A549 (cell line): ENCODE measurements at regions not wholly inside any gene's neighbourhood (a gene's known extent, or its start where the extent isn't known, plus 50 kb on each side); places are given as distances from the start of the nearest gene placed in this dataset.

Source experiments
- ATAC-seq, 2 experiments: fragments of 200-7000 bp in 1 of 2; fragments of >200 bp in 1 of 2; cut with Nextera tagmentation in 1 of 2; cut with Tn5 transposase in 1 of 2; 3 replicates each; pipeline versions ENCODE4 v1.8.0 to v1.9.1; 2018 to 2020; ENCODE audit warnings: mild to moderate bottlenecking in 1 of 2, moderate library complexity in 1 of 2
- CTCF ChIA-PET: fragments of 300-600 bp; sonication (Branson Sonifier 250); formaldehyde crosslinking; extraction: SDS; loops from one replicate; lab custom pipeline; 2021; ENCODE audit warnings: antibody characterized with exemption, inconsistent platforms; lab: Yijun Ruan, JAX
- POLR2A ChIA-PET: fragments of 350-600 bp; formaldehyde crosslinking; extraction: SDS; loops from one replicate; lab custom pipeline; 2021; ENCODE audit warnings: antibody characterized with exemption, inconsistent platforms; lab: Yijun Ruan, JAX
- DNase-seq, 2 experiments: peaks; one replicate each; pipeline versions ENCODE4 v3.0.0 to v3.0.0-alpha.2; 2011 to 2016; ENCODE audit warnings: low read depth in 1 of 2, low spot score in 1 of 2
- FAIRE-seq: peaks from 2 replicates; lab custom pipeline; 2011; peaks lifted over from hg19 to GRCh38; lab: Jason Lieb, UNC
- H3K27ac ChIP-seq, 2 experiments: fragments of >200 bp; sonication (Bioruptor Twin); formaldehyde crosslinking; 3 replicates each; pipeline ENCODE4 v1.5.1; 2016 to 2017
- H3K4me1 ChIP-seq: fragments of >200 bp; sonication (Bioruptor Twin); formaldehyde crosslinking; 3 replicates; pipeline ENCODE4 v1.6.1; 2016
- H3K4me2 ChIP-seq: fragments of >200 bp; sonication (Bioruptor Twin); formaldehyde crosslinking; 3 replicates; pipeline ENCODE4 v1.6.1; 2016
- H3K4me3 ChIP-seq: fragments of >200 bp; sonication (Bioruptor Twin); formaldehyde crosslinking; 3 replicates; pipeline ENCODE4 v1.5.1; 2016
- H3K9me3 ChIP-seq: fragments of >200 bp; sonication (Bioruptor Twin); formaldehyde crosslinking; 3 replicates; pipeline ENCODE4 v1.6.1; 2016
- CBX8 ChIP-seq: fragments of 200-600 bp; sonication (generic); IDR thresholded peaks from 2 replicates; pipeline ENCODE4 v1.6.1; 2016
- CHD4 ChIP-seq: fragments of 200-600 bp; sonication (generic); IDR thresholded peaks from 2 replicates; pipeline ENCODE4 v1.6.1; 2016; ENCODE audit warnings: antibody characterized with exemption, mild to moderate bottlenecking, borderline replicate concordance
- EHMT2 ChIP-seq: fragments of 200-600 bp; sonication (generic); IDR thresholded peaks from 2 replicates; pipeline ENCODE4 v1.6.1; 2016; ENCODE audit warnings: antibody characterized with exemption, low read depth, mild to moderate bottlenecking, moderate library complexity
- EP300 ChIP-seq, 2 experiments: fragments of >200 bp; sonication (Bioruptor Twin); formaldehyde crosslinking; IDR thresholded peaks; 2 replicates in 1 of 2; 3 replicates in 1 of 2; pipeline ENCODE4 v1.6.1; 2016 to 2017
- ESRRA ChIP-seq: fragments of 150-350 bp; IDR thresholded peaks from 2 replicates; pipeline ENCODE4 v1.6.1; 2014; ENCODE audit warnings: mild to moderate bottlenecking, low read length, borderline replicate concordance
- HMGXB4 ChIP-seq: fragments of 250-450 bp; sonication (Bioruptor Pico); IDR thresholded peaks from 2 replicates; pipeline ENCODE4 v1.5.0; 2021; ENCODE audit warnings: mild to moderate bottlenecking, moderate library complexity, borderline replicate concordance
- HOXA7 ChIP-seq: fragments of 250-450 bp; sonication (Bioruptor Pico); IDR thresholded peaks from 2 replicates; pipeline ENCODE4 v1.5.0; 2020; ENCODE audit warnings: mild to moderate bottlenecking, moderate library complexity
- HOXB13 ChIP-seq: fragments of 250-450 bp; sonication (Bioruptor Pico); IDR thresholded peaks from 2 replicates; pipeline ENCODE4 v1.5.0; 2020; ENCODE audit warnings: low read depth, mild to moderate bottlenecking, moderate library complexity
- KDM1A ChIP-seq: fragments of 200-600 bp; sonication (generic); IDR thresholded peaks from 2 replicates; pipeline ENCODE4 v1.6.1; 2016; ENCODE audit warnings: low read depth, mild to moderate bottlenecking
- MAFK ChIP-seq: fragments of 450-650 bp; IDR thresholded peaks from 2 replicates; pipeline ENCODE4 v1.6.1; 2014; ENCODE audit not compliant: partially characterized antibody
- MAZ ChIP-seq: fragments of 150-350 bp; IDR thresholded peaks from 2 replicates; pipeline ENCODE4 v1.6.1; 2014; ENCODE audit warnings: antibody characterized with exemption, low read depth, low read length, borderline replicate concordance
- NFE2L2 ChIP-seq: fragments of 150-350 bp; conservative IDR thresholded peaks from 2 replicates; pipeline ENCODE4 v1.6.1; 2014; ENCODE audit warnings: low read length
- NPAS2 ChIP-seq: fragments of 250-450 bp; sonication (Bioruptor Pico); IDR thresholded peaks from 2 replicates; pipeline ENCODE4 v1.8.0; 2022; ENCODE audit warnings: mild to moderate bottlenecking, moderate library complexity, borderline replicate concordance
- PHF8 ChIP-seq: fragments of 200-600 bp; sonication (generic); IDR thresholded peaks from 2 replicates; pipeline ENCODE4 v1.6.1; 2016; ENCODE audit warnings: low read depth, mild to moderate bottlenecking, antibody characterized with exemption, moderate library complexity, borderline replicate concordance
- POLR2AphosphoS2 ChIP-seq: conservative IDR thresholded peaks from 2 replicates; pipeline ENCODE4 v1.6.1; 2012; ENCODE audit warnings: low read length, improper control_type of control experiment, inconsistent platforms
- RCOR1 ChIP-seq: fragments of 150-350 bp; IDR thresholded peaks from 2 replicates; pipeline ENCODE4 v1.6.1; 2014; ENCODE audit warnings: antibody characterized with exemption, low read length, low read depth
- SMC3 ChIP-seq: fragments of >200 bp; sonication (Bioruptor Twin); formaldehyde crosslinking; IDR thresholded peaks from 3 replicates; pipeline ENCODE4 v1.6.1; 2018; ENCODE audit warnings: inconsistent platforms
- TFCP2L1 ChIP-seq: fragments of 250-450 bp; sonication (Bioruptor Pico); IDR thresholded peaks from 2 replicates; pipeline ENCODE4 v1.5.0; 2021; ENCODE audit warnings: mild to moderate bottlenecking
- WGBS: methylation state at CpG from one replicate; pipeline ENCODE4 v1.1.6; 2017; ENCODE audit errors: missing lambda C conversion rate; 5-methylcytosine and 5-hydroxymethylcytosine counted together
- TF ChIP-seq, protein P1 (sequence below): fragments of >200 bp; sonication (Bioruptor Twin); formaldehyde crosslinking; IDR thresholded peaks from 3 replicates; pipeline ENCODE4 v1.5.1; 2016
- TF ChIP-seq, protein P2 (sequence below): fragments of >200 bp; sonication (Bioruptor Twin); formaldehyde crosslinking; IDR thresholded peaks from 2 replicates; pipeline ENCODE4 v1.6.1; 2016
- TF ChIP-seq, protein P3 (sequence below): fragments of 450-650 bp; IDR thresholded peaks from 2 replicates; pipeline ENCODE4 v1.6.1; 2014; ENCODE audit warnings: antibody characterized with exemption
- TF ChIP-seq, protein P4 (sequence below): fragments of >200 bp; sonication (Bioruptor Twin); formaldehyde crosslinking; IDR thresholded peaks from 3 replicates; pipeline ENCODE4 v1.6.1; 2016

DNA sequence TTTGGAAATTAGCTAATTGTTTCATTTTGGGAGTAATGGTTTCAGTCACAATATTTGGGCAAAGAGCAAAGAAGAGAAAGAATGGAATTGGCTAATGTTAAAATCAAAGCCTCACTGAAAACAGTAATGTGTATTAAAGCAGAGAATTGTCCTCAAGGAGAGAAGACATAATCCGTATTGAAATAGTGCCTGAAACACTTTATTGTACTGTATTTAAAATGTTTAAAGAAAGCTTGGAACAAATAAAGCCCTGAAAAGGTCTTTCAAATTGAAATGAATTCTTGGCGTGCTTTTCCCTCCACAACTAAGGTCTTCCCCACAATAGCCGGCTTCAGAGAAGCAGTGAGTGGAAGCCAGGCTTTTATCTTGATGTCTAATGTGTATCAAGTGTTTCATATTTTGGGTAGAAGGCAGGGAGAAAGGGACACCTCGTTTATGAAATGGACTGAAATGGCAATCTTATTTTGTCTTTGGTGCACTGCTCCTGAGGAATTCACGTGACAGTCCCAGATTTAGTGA lies 212.9 kb upstream of the CRY1 start:
- DNase-seq (no peak), ATAC-seq (no peak), FAIRE-seq (no peak)
- ChIA-PET CTCF (interaction anchor here (1.1 to 3.5 kb wide), 5 partner anchors 11 to 301 kb away, joined by 3 to 21 read pairs (median 3); no protein-coding TSS in a partner anchor), POLR2A (no interaction called here)
- 39% methylated on average over 5 of the region's 5 CpGs for WGBS
- Histone ChIP-seq H3K4me3 (no peak overlapping the region), H3K4me2 (no peak overlapping the region), H3K27ac (no peak overlapping the region), H3K4me1 (no peaks in the 10 kb centered on the region), H3K9me3 (no peaks in the 10 kb centered on the region)
- TF ChIP-seq EP300 (IDR thresholded peaks at IDR 0.05) (no peak), NFE2L2 (no peak), CBX8 (no peak), HMGXB4 (CRISPR knock-in tag) (no peak), RCOR1 (no peak), CHD4 (no peak), ESRRA (no peak)

DNA sequence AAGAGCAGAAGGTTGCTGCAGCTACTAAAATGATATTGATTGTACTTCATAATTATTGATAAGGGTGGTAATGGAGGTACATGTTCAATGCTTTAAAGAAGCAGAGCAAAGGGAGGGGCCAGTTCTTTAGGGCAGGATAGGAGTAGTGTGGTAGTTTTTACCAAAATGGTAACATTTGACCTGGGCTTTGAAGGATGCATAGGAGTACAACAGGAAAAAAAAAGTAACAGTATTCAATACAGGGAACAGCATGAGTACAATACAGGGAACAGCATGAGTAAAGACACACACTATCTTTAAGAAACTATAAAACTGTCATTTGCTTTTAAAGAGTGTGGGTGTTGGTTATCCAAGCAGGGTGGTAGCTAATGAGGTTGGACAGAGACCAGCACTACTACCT lies 215.0 kb upstream of the CRY1 start:
- no peaks in the 10 kb centered on the region for H3K4me1 ChIP-seq
- ChIA-PET POLR2A (no interaction called here), CTCF (interaction anchor here (0.7 to 1.9 kb wide), 8 partner anchors 9 to 177 kb away, joined by 3 to 6 read pairs (median 3); no protein-coding TSS in a partner anchor)
- ATAC-seq (no peak), DNase-seq (no peak), FAIRE-seq (no peak)
- H3K4me2 ChIP-seq, result no peak overlapping the region
- no peak overlapping the region for H3K27ac ChIP-seq
- no peaks in the 10 kb centered on the region for H3K9me3 ChIP-seq
- no peak overlapping the region for H3K4me3 ChIP-seq
- TF ChIP-seq NFE2L2 (no peak), KDM1A (0 out of 2 replicates have a peak, but pooled peaks have one; percentile 23)

- no peak for ATAC-seq
- ChIA-PET POLR2A (no interaction called here), CTCF (interaction anchor here (0.7 to 2.0 kb wide), 9 partner anchors 8 to 178 kb away, joined by 3 to 6 read pairs (median 3); no protein-coding TSS in a partner anchor)
- Histone ChIP-seq H3K4me1 (no peaks in the 10 kb centered on the region), H3K9me3 (no peaks in the 10 kb centered on the region), H3K27ac (no peak overlapping the region), H3K4me3 (no peak overlapping the region), H3K4me2 (no peak overlapping the region)
- 68% methylated on average over 4 of the region's 4 CpGs for WGBS
- TF ChIP-seq, protein P1, sequence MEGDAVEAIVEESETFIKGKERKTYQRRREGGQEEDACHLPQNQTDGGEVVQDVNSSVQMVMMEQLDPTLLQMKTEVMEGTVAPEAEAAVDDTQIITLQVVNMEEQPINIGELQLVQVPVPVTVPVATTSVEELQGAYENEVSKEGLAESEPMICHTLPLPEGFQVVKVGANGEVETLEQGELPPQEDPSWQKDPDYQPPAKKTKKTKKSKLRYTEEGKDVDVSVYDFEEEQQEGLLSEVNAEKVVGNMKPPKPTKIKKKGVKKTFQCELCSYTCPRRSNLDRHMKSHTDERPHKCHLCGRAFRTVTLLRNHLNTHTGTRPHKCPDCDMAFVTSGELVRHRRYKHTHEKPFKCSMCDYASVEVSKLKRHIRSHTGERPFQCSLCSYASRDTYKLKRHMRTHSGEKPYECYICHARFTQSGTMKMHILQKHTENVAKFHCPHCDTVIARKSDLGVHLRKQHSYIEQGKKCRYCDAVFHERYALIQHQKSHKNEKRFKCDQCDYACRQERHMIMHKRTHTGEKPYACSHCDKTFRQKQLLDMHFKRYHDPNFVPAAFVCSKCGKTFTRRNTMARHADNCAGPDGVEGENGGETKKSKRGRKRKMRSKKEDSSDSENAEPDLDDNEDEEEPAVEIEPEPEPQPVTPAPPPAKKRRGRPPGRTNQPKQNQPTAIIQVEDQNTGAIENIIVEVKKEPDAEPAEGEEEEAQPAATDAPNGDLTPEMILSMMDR, result no peak
- no peak for TF ChIP-seq NFE2L2
- no peak for TF ChIP-seq HOXA7 (CRISPR knock-in tag)
- TF ChIP-seq, protein P2, sequence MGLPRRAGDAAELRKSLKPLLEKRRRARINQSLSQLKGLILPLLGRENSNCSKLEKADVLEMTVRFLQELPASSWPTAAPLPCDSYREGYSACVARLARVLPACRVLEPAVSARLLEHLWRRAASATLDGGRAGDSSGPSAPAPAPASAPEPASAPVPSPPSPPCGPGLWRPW, result no peak
- no peak for TF ChIP-seq CBX8
- FAIRE-seq, result no peak
- DNase-seq, result no peak
These were observed 215.7 kb upstream of the CRY1 start for GRCh38 chr12:107309020-107309419.

GRCh38 chr12:107310621-107311020 lies 217.3 kb upstream of the CRY1 start:
- no peaks in the 10 kb centered on the region for H3K9me3 ChIP-seq
- 62% methylated on average over 4 of the region's 4 CpGs for WGBS
- no peak for DNase-seq
- no peak overlapping the region for H3K27ac ChIP-seq
- H3K4me3 ChIP-seq, result no peak overlapping the region
- FAIRE-seq, result no peak
- TF ChIP-seq NFE2L2 (no peak), PHF8 (no peak), TFCP2L1 (no peak), HOXB13 (no peak), MAZ (no peak), MAFK (no peak), SMC3 (no peak), POLR2AphosphoS2 (no peak), NPAS2 (CRISPR knock-in tag) (no peak), EHMT2 (no peak), KDM1A (no peak)
- TF ChIP-seq, protein P3, sequence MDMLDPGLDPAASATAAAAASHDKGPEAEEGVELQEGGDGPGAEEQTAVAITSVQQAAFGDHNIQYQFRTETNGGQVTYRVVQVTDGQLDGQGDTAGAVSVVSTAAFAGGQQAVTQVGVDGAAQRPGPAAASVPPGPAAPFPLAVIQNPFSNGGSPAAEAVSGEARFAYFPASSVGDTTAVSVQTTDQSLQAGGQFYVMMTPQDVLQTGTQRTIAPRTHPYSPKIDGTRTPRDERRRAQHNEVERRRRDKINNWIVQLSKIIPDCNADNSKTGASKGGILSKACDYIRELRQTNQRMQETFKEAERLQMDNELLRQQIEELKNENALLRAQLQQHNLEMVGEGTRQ, result no peak
- TF ChIP-seq, protein P4, sequence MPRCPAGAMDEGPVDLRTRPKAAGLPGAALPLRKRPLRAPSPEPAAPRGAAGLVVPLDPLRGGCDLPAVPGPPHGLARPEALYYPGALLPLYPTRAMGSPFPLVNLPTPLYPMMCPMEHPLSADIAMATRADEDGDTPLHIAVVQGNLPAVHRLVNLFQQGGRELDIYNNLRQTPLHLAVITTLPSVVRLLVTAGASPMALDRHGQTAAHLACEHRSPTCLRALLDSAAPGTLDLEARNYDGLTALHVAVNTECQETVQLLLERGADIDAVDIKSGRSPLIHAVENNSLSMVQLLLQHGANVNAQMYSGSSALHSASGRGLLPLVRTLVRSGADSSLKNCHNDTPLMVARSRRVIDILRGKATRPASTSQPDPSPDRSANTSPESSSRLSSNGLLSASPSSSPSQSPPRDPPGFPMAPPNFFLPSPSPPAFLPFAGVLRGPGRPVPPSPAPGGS, result no peak
- ChIA-PET CTCF (interaction anchor here (1.0 to 2.3 kb wide), 3 partner anchors 10 to 179 kb away, joined by 4 to 14 read pairs (median 5); no protein-coding TSS in a partner anchor), POLR2A (no interaction called here)
- no peak for ATAC-seq
- no peak overlapping the region for H3K4me2 ChIP-seq
- H3K4me1 ChIP-seq, result no peaks in the 10 kb centered on the region
